Naive thymus-derived CD8-positive, alpha-beta T cell (primary cell): ENCODE measurements at regions not wholly inside any gene's neighbourhood (a gene's known extent, or its start where the extent isn't known, plus 50 kb on each side); places are given as distances from the start of the nearest gene placed in this dataset.
A peak's percentile ranks its signal among the peaks of the same experiment; 100 is the strongest.
"Not testable (repeated sequence)": the region's sequence is repeated elsewhere in the genome, so short reads cannot be mapped to it uniquely, and the experiment has no call there.

Experiments
- ATAC-seq, 2 donors: fragments of 150-1000 bp; cut with Tn5 transposase in 1 of 2; sonication (Bioruptor Pico), chemical (Tn5 transposase) in 1 of 2; 1 replicate in 1 of 2; 2 replicates in 1 of 2; pipeline ENCODE4 v1.10.0; 2021; ENCODE audit warnings: mild to moderate bottlenecking in 2 of 2, moderate library complexity in 2 of 2
- POLR2A ChIA-PET: fragments of 350-600 bp; sonication (Branson Sonifier 250); formaldehyde crosslinking; loops from one replicate; lab custom pipeline; 2021; ENCODE audit warnings: antibody characterized with exemption; lab: Charles Lee
- DNase-seq, 10 donors: peaks; one replicate each; pipeline versions ENCODE4 v3.0.0 to v3.0.0-alpha.2; 2020 to 2022
- H3K27ac Mint-ChIP-seq, 10 donors: one replicate each; pipeline ENCODE4 v1.8.0; 2020 to 2022; ENCODE audit warnings: mild to moderate bottlenecking in 10 of 10, mixed read lengths in 10 of 10, moderate library complexity in 4 of 10, inconsistent platforms in 1 of 10
- H3K27me3 Mint-ChIP-seq, 5 donors: one replicate each; pipeline ENCODE4 v1.8.0; 2021 to 2022; ENCODE audit warnings: mixed read lengths in 5 of 5
- H3K36me3 Mint-ChIP-seq, 3 donors: one replicate each; pipeline ENCODE4 v1.8.0; 2020 to 2022; ENCODE audit warnings: mixed read lengths in 3 of 3, mild to moderate bottlenecking in 2 of 3, inconsistent platforms in 1 of 3
- H3K4me1 Mint-ChIP-seq, 4 donors: one replicate each; pipeline ENCODE4 v1.8.0; 2021 to 2022; ENCODE audit warnings: mixed read lengths in 4 of 4
- H3K4me3 Mint-ChIP-seq, 10 donors: one replicate each; pipeline ENCODE4 v1.8.0; 2020 to 2022; ENCODE audit warnings: mild to moderate bottlenecking in 10 of 10, mixed read lengths in 10 of 10, moderate library complexity in 6 of 10, inconsistent platforms in 1 of 10
- H3K9me3 Mint-ChIP-seq, 9 donors: one replicate each; pipeline ENCODE4 v1.8.0; 2020 to 2022; ENCODE audit warnings: mixed read lengths in 9 of 9, mild to moderate bottlenecking in 3 of 9, inconsistent platforms in 1 of 9, moderate library complexity in 1 of 9

GRCh38 chr9:15018096-15018637 lies 107.9 kb upstream of the FREM1 start:
- H3K27me3 Mint-ChIP-seq: peaks cover 0 to 4% (median 0%) of the 10 kb centered on the region in 5 donors
- no peaks in the 10 kb centered on the region for H3K36me3 Mint-ChIP-seq
- no peak overlapping the region for H3K4me3 Mint-ChIP-seq
- DNase-seq (no peak), ATAC-seq (no peak)
- peaks cover 0 to 2% (median 0%) of the 10 kb centered on the region in 4 donors for H3K4me1 Mint-ChIP-seq
- no peak overlapping the region for H3K27ac Mint-ChIP-seq
- POLR2A ChIA-PET: no interaction called here
- peaks cover 0 to 3% (median 0%) of the 10 kb centered on the region in 9 donors for H3K9me3 Mint-ChIP-seq

GRCh38 chr9:15010581-15010980 lies 100.4 kb upstream of the FREM1 start:
- Mint-ChIP-seq H3K4me3 (no peak overlapping the region), H3K27me3 (peaks cover 0 to 3% (median 0%) of the 10 kb centered on the region in 5 donors), H3K36me3 (no peaks in the 10 kb centered on the region), H3K4me1 (no peaks in the 10 kb centered on the region), H3K9me3 (peaks cover 0 to 4% (median 0%) of the 10 kb centered on the region in 9 donors), H3K27ac (no peak overlapping the region)
- POLR2A ChIA-PET: no interaction called here
- DNase-seq (no peak), ATAC-seq (no peak)

GRCh38 chr9:15007698-15008097 lies 97.5 kb upstream of the FREM1 start:
- no peaks in the 10 kb centered on the region for H3K36me3 Mint-ChIP-seq
- H3K4me1 Mint-ChIP-seq: no peaks in the 10 kb centered on the region
- H3K4me3 Mint-ChIP-seq: no peak overlapping the region
- peaks cover 0 to 4% (median 0%) of the 10 kb centered on the region in 9 donors for H3K9me3 Mint-ChIP-seq
- H3K27me3 Mint-ChIP-seq: peaks cover 0 to 3% (median 0%) of the 10 kb centered on the region in 5 donors
- no peak overlapping the region for H3K27ac Mint-ChIP-seq
- POLR2A ChIA-PET: no interaction called here
- ATAC-seq (no peak), DNase-seq (no peak)

GRCh38 chr9:14994738-14995137 lies 84.5 kb upstream of the FREM1 start:
- Mint-ChIP-seq H3K4me3 (peak overlapping the region in 1 of 10 donors; percentile 89), H3K9me3 (peaks cover 0 to 7% (median 0%) of the 10 kb centered on the region in 9 donors), H3K36me3 (no peaks in the 10 kb centered on the region), H3K27ac (peak overlapping the region in 1 of 10 donors; percentile 31), H3K27me3 (peaks cover 0 to 14% (median 2%) of the 10 kb centered on the region in 5 donors), H3K4me1 (peaks cover 13 to 32% (median 28%) of the 10 kb centered on the region in 4 donors)
- DNase-seq (no peak), ATAC-seq (no peak)
- POLR2A ChIA-PET: no interaction called here

- peak; percentile 80 to 81 for ATAC-seq
- H3K27me3 Mint-ChIP-seq: peaks cover 0 to 14% (median 0%) of the 10 kb centered on the region in 5 donors
- H3K4me3 Mint-ChIP-seq: peak overlapping the region; percentile 68 to 89 (median 84)
- DNase-seq: peak in 2 of 10 donors; percentile 38 to 47
- peaks cover 13 to 32% (median 28%) of the 10 kb centered on the region in 4 donors for H3K4me1 Mint-ChIP-seq
- peak overlapping the region in 9 of 10 donors; percentile 15 to 78 (median 57) for H3K27ac Mint-ChIP-seq
- H3K36me3 Mint-ChIP-seq: no peaks in the 10 kb centered on the region
- POLR2A ChIA-PET: no interaction called here
- peaks cover 0 to 7% (median 0%) of the 10 kb centered on the region in 9 donors for H3K9me3 Mint-ChIP-seq
Measured at GRCh38 chr9:14993901-14994554, 83.8 kb upstream of the FREM1 start.

- Mint-ChIP-seq H3K4me1 (peaks cover 16 to 32% (median 28%) of the 10 kb centered on the region in 4 donors), H3K27me3 (peaks cover 0 to 14% (median 0%) of the 10 kb centered on the region in 5 donors), H3K27ac (peak overlapping the region in 8 of 10 donors; percentile 20 to 78 (median 46)), H3K36me3 (no peaks in the 10 kb centered on the region), H3K4me3 (peak overlapping the region; percentile 68 to 89 (median 84)), H3K9me3 (peaks cover 0 to 7% (median 0%) of the 10 kb centered on the region in 9 donors)
- ATAC-seq (peak; percentile 43 to 55), DNase-seq (peak in 8 of 10 donors; percentile 8 to 60 (median 22))
- POLR2A ChIA-PET: no interaction called here
Measured at GRCh38 chr9:14993061-14993800, 83.0 kb upstream of the FREM1 start.

- Mint-ChIP-seq H3K4me1 (peaks cover 20 to 32% (median 30%) of the 10 kb centered on the region in 4 donors), H3K27me3 (peaks cover 0 to 14% (median 0%) of the 10 kb centered on the region in 5 donors), H3K36me3 (no peaks in the 10 kb centered on the region), H3K9me3 (peaks cover 0 to 7% (median 0%) of the 10 kb centered on the region in 9 donors), H3K27ac (peak overlapping the region in 4 of 10 donors; percentile 24 to 76 (median 42)), H3K4me3 (peak overlapping the region; percentile 68 to 87 (median 84))
- ATAC-seq (no peak), DNase-seq (no peak)
- POLR2A ChIA-PET: no interaction called here
Measured at GRCh38 chr9:14992516-14992915, 82.3 kb upstream of the FREM1 start.

GRCh38 chr9:14992081-14992480 lies 81.9 kb upstream of the FREM1 start:
- H3K9me3 Mint-ChIP-seq: peaks cover 0 to 7% (median 0%) of the 10 kb centered on the region in 9 donors

GRCh38 chr9:14990647-14991046 lies 80.4 kb upstream of the FREM1 start:
- H3K9me3 Mint-ChIP-seq, ATAC-seq, H3K4me3 Mint-ChIP-seq, H3K27ac Mint-ChIP-seq, DNase-seq, H3K36me3 Mint-ChIP-seq, POLR2A ChIA-PET: not testable (repeated sequence)
- Mint-ChIP-seq H3K27me3 (peaks cover 0 to 14% (median 0%) of the 10 kb centered on the region in 5 donors), H3K4me1 (peaks cover 20 to 32% (median 30%) of the 10 kb centered on the region in 4 donors)

More at GRCh38 chr9:14992081-14992480, 81.9 kb upstream of the FREM1 start:
- H3K27ac Mint-ChIP-seq: peak overlapping the region in 8 of 10 donors; percentile 27 to 91 (median 59)
- H3K27me3 Mint-ChIP-seq: peaks cover 0 to 14% (median 0%) of the 10 kb centered on the region in 5 donors
- peak overlapping the region; percentile 40 to 87 (median 84) for H3K4me3 Mint-ChIP-seq
- DNase-seq: peak in 1 of 10 donors; percentile 33
- ATAC-seq: no peak
- no peaks in the 10 kb centered on the region for H3K36me3 Mint-ChIP-seq
- POLR2A ChIA-PET: no interaction called here
- peaks cover 20 to 32% (median 30%) of the 10 kb centered on the region in 4 donors for H3K4me1 Mint-ChIP-seq

GRCh38 chr9:14989811-14990210 lies 79.6 kb upstream of the FREM1 start:
- POLR2A ChIA-PET: no interaction called here
- Mint-ChIP-seq H3K9me3 (peaks cover 0 to 7% (median 0%) of the 10 kb centered on the region in 9 donors), H3K36me3 (no peaks in the 10 kb centered on the region), H3K4me3 (no peak overlapping the region), H3K27ac (no peak overlapping the region), H3K27me3 (peaks cover 0 to 14% (median 0%) of the 10 kb centered on the region in 5 donors), H3K4me1 (peaks cover 20 to 32% (median 29%) of the 10 kb centered on the region in 4 donors)
- no peak for DNase-seq
- ATAC-seq: no peak

GRCh38 chr9:14989336-14989735 lies 79.1 kb upstream of the FREM1 start:
- POLR2A ChIA-PET, DNase-seq, H3K9me3 Mint-ChIP-seq, H3K36me3 Mint-ChIP-seq, H3K27ac Mint-ChIP-seq, ATAC-seq: not testable (repeated sequence)
- Mint-ChIP-seq H3K4me3 (peak overlapping the region in 1 of 10 donors; percentile 49), H3K27me3 (peaks cover 0 to 14% (median 0%) of the 10 kb centered on the region in 5 donors), H3K4me1 (peaks cover 18 to 27% (median 24%) of the 10 kb centered on the region in 4 donors)

GRCh38 chr9:14987858-14988257 lies 77.6 kb upstream of the FREM1 start:
- no peak overlapping the region for H3K27ac Mint-ChIP-seq
- H3K4me3 Mint-ChIP-seq: no peak overlapping the region
- POLR2A ChIA-PET: no interaction called here
- no peaks in the 10 kb centered on the region for H3K36me3 Mint-ChIP-seq
- H3K27me3 Mint-ChIP-seq: peaks cover 0 to 6% (median 0%) of the 10 kb centered on the region in 5 donors
- DNase-seq (no peak), ATAC-seq (peak in 1 of 2 donors; percentile 43)
- H3K9me3 Mint-ChIP-seq: peaks cover 0 to 7% (median 0%) of the 10 kb centered on the region in 9 donors
- peaks cover 9 to 17% (median 13%) of the 10 kb centered on the region in 4 donors for H3K4me1 Mint-ChIP-seq
